HEK293T (cell line): ENCODE measurements at regions not wholly inside any gene's neighbourhood (a gene's known extent, or its start where the extent isn't known, plus 50 kb on each side); places are given as distances from the start of the nearest gene placed in this dataset.

Source experiments
- CTCF ChIA-PET: fragments of 350-600 bp; formaldehyde crosslinking; extraction: SDS; loops from one replicate; lab custom pipeline; 2021; ENCODE audit warnings: antibody characterized with exemption, inconsistent platforms; lab: Yijun Ruan, JAX
- POLR2A ChIA-PET: fragments of 350-600 bp; formaldehyde crosslinking; extraction: SDS; loops from one replicate; lab custom pipeline; 2020; ENCODE audit warnings: antibody characterized with exemption, inconsistent platforms; lab: Yijun Ruan, JAX
- DNase-seq: peaks from one replicate; pipeline ENCODE4 v3.0.0; 2012; ENCODE audit warnings: mixed read lengths; ENCODE audit errors: extremely low spot score
- ARNT ChIP-seq: fragments of 450-650 bp; IDR thresholded peaks from 2 replicates; pipeline ENCODE4 v1.6.1; 2017; ENCODE audit warnings: mild to moderate bottlenecking
- BHLHE40 ChIP-seq: fragments of 450-650 bp; IDR thresholded peaks from 2 replicates; pipeline ENCODE4 v1.6.1; 2016; ENCODE audit warnings: mild to moderate bottlenecking, moderate library complexity, borderline replicate concordance
- CTBP1 ChIP-seq: fragments of 450-650 bp; IDR thresholded peaks from 2 replicates; pipeline ENCODE4 v1.6.1; 2016; ENCODE audit warnings: borderline replicate concordance
- ELF4 ChIP-seq: fragments of 450-650 bp; IDR thresholded peaks from 2 replicates; pipeline ENCODE4 v1.6.1; 2017; ENCODE audit warnings: antibody characterized with exemption
- FOXA1 ChIP-seq: fragments of 450-650 bp; IDR thresholded peaks from 2 replicates; pipeline ENCODE4 v1.6.1; 2016; ENCODE audit warnings: mild to moderate bottlenecking
- FOXK2 ChIP-seq: fragments of 450-650 bp; IDR thresholded peaks from 2 replicates; pipeline ENCODE4 v1.6.1; 2016; ENCODE audit warnings: mild to moderate bottlenecking
- FOXM1 ChIP-seq: fragments of 450-650 bp; IDR thresholded peaks from 2 replicates; pipeline ENCODE4 v1.6.1; 2017; ENCODE audit warnings: mild to moderate bottlenecking, borderline replicate concordance
- HDGF ChIP-seq: fragments of 450-650 bp; IDR thresholded peaks from 2 replicates; pipeline ENCODE4 v1.6.1; 2017; ENCODE audit warnings: antibody characterized with exemption, borderline replicate concordance
- L3MBTL2 ChIP-seq: fragments of 450-650 bp; conservative IDR thresholded peaks from 2 replicates; pipeline ENCODE4 v1.6.1; 2016; ENCODE audit warnings: mild to moderate bottlenecking
- LEF1 ChIP-seq: fragments of 450-650 bp; IDR thresholded peaks from 2 replicates; pipeline ENCODE4 v1.6.1; 2017; ENCODE audit warnings: mild to moderate bottlenecking, borderline replicate concordance
- NFRKB ChIP-seq: fragments of 450-650 bp; IDR thresholded peaks from 2 replicates; pipeline ENCODE4 v1.6.1; 2016; ENCODE audit warnings: mild to moderate bottlenecking, moderate library complexity
- PKNOX1 ChIP-seq: fragments of 450-650 bp; IDR thresholded peaks from 2 replicates; pipeline ENCODE4 v1.6.1; 2016
- SP1 ChIP-seq: fragments of 450-650 bp; IDR thresholded peaks from 2 replicates; pipeline ENCODE4 v1.6.1; 2017
- SUZ12 ChIP-seq: fragments of 450-650 bp; IDR thresholded peaks from 2 replicates; pipeline ENCODE4 v1.6.1; 2016; ENCODE audit warnings: mild to moderate bottlenecking
- TARDBP ChIP-seq: fragments of 450-650 bp; IDR thresholded peaks from 2 replicates; pipeline ENCODE4 v1.6.1; 2016
- ZNF384 ChIP-seq: fragments of 450-650 bp; IDR thresholded peaks from 2 replicates; pipeline ENCODE4 v1.6.1; 2016

GRCh38 chr4:125760956-125761355, 446.2 kb downstream of the FAT4 start:
- no peak for DNase-seq
- ChIA-PET CTCF (interaction anchor here (0.8 kb wide), 1 partner anchor 28 kb away, joined by 3 read pairs; no protein-coding TSS in a partner anchor), POLR2A (no interaction called here)
- no peak for TF ChIP-seq PKNOX1
- no peak for TF ChIP-seq FOXK2
- TF ChIP-seq ARNT: no peak
- TF ChIP-seq SUZ12: no peak
- TF ChIP-seq ELF4: no peak
- no peak for TF ChIP-seq TARDBP
- TF ChIP-seq CTBP1: no peak
- no peak for TF ChIP-seq L3MBTL2
- no peak for TF ChIP-seq SP1
- no peak for TF ChIP-seq BHLHE40
- no peak for TF ChIP-seq HDGF
- TF ChIP-seq FOXM1: no peak
- no peak for TF ChIP-seq FOXA1
- no peak for TF ChIP-seq NFRKB

- TF ChIP-seq FOXM1: no peak
- no peak for TF ChIP-seq TARDBP
- TF ChIP-seq CTBP1: no peak
- no peak for TF ChIP-seq L3MBTL2
- CTCF ChIA-PET: no interaction called here
- no peak for DNase-seq
- POLR2A ChIA-PET: no interaction called here
These were observed 447.8 kb downstream of the FAT4 start for GRCh38 chr4:125762537-125762936.

GRCh38 chr4:125765941-125766340, 451.2 kb downstream of the FAT4 start:
- no peak for DNase-seq
- no peak for TF ChIP-seq ARNT
- no peak for TF ChIP-seq SUZ12
- TF ChIP-seq BHLHE40: no peak
- TF ChIP-seq TARDBP: no peak
- TF ChIP-seq FOXM1: no peak
- TF ChIP-seq NFRKB: no peak
- TF ChIP-seq ZNF384: no peak
- TF ChIP-seq HDGF: no peak
- TF ChIP-seq ELF4: no peak
- POLR2A ChIA-PET: no interaction called here
- CTCF ChIA-PET: no interaction called here

GRCh38 chr4:125770814-125771398, 456.2 kb downstream of the FAT4 start:
- ChIA-PET CTCF (no interaction called here), POLR2A (no interaction called here)
- TF ChIP-seq FOXM1: no peak
- no peak for TF ChIP-seq SUZ12
- no peak for TF ChIP-seq FOXA1
- TF ChIP-seq LEF1: no peak
- no peak for TF ChIP-seq NFRKB

GRCh38 chr4:125772680-125773079, 457.9 kb downstream of the FAT4 start:
- no peak for DNase-seq
- POLR2A ChIA-PET: no interaction called here
- CTCF ChIA-PET: no interaction called here
- TF ChIP-seq BHLHE40: no peak
- TF ChIP-seq FOXM1: no peak
- TF ChIP-seq FOXK2: no peak
- TF ChIP-seq TARDBP: no peak
- no peak for TF ChIP-seq HDGF
- no peak for TF ChIP-seq ELF4
- no peak for TF ChIP-seq LEF1
- TF ChIP-seq ZNF384: no peak

More at GRCh38 chr4:125770814-125771398, 456.2 kb downstream of the FAT4 start:
- DNase-seq: no peak

GRCh38 chr4:125773502-125773901, 458.7 kb downstream of the FAT4 start:
- DNase-seq: no peak
- ChIA-PET CTCF (no interaction called here), POLR2A (no interaction called here)
- TF ChIP-seq BHLHE40 (no peak), NFRKB (no peak), HDGF (no peak), ARNT (no peak)

- ChIA-PET CTCF (no interaction called here), POLR2A (no interaction called here)
- DNase-seq: no peak
- TF ChIP-seq L3MBTL2: no peak
These were observed 459.2 kb downstream of the FAT4 start for GRCh38 chr4:125773931-125774330.

- TF ChIP-seq SUZ12: no peak
- TF ChIP-seq ZNF384: no peak
- TF ChIP-seq HDGF: no peak
- no peak for TF ChIP-seq TARDBP
- no peak for TF ChIP-seq NFRKB
- TF ChIP-seq FOXA1: no peak
- no peak for TF ChIP-seq L3MBTL2
- no peak for TF ChIP-seq PKNOX1
- no peak for TF ChIP-seq FOXK2
- no peak for TF ChIP-seq CTBP1
- no peak for TF ChIP-seq ELF4
- TF ChIP-seq LEF1: no peak
- no peak for TF ChIP-seq FOXM1
- no peak for TF ChIP-seq ARNT
- no peak for TF ChIP-seq SP1
- TF ChIP-seq BHLHE40: no peak
- ChIA-PET CTCF (no interaction called here), POLR2A (no interaction called here)
- no peak for DNase-seq
These were observed 461.4 kb downstream of the FAT4 start for GRCh38 chr4:125776146-125776545.
